ENCODE measurements at regions not wholly inside any gene's neighbourhood (a gene's known extent, or its start where the extent isn't known, plus 50 kb on each side); places are given as distances from the start of the nearest gene placed in this dataset.

GRCh38 chr4:24244663-24245490, 339.5 kb downstream of the DHX15 start:
- ChIA-PET CTCF (no interaction called here), POLR2A (no interaction called here)
- H3K9me1 ChIP-seq (replicated peaks; ENCODE audit: control insufficient read depth, extremely low read depth, insufficient read depth, low read length): no peaks in the 10 kb centered on the region
- H3K4me2 ChIP-seq (ENCODE audit: insufficient read depth, low read length): no peak overlapping the region
- FAIRE-seq: no peak
- no TSS peak for BruUV-seq (replicated peaks)
- intact Hi-C loops (cut with micrococcal nuclease): no loop called here
- H3K27ac ChIP-seq (ENCODE audit: insufficient read depth, low read depth, low read length): no peak overlapping the region
- no peaks in the 10 kb centered on the region for H4K20me1 ChIP-seq (replicated peaks; ENCODE audit: control insufficient read depth, extremely low read depth, insufficient read depth, low read length)
- H3K36me3 ChIP-seq (ENCODE audit: control insufficient read depth in 2 of 2, extremely low read depth in 1 of 2, insufficient read depth in 2 of 2, low read length in 2 of 2): no peaks in the 10 kb centered on the region
- peaks cover 4% of the 10 kb centered on the region for H3K9me3 ChIP-seq (replicated peaks; ENCODE audit: control insufficient read depth, insufficient read depth, low read length)
- no peaks in the 10 kb centered on the region for H3K79me2 ChIP-seq (ENCODE audit: control insufficient read depth, insufficient read depth, low read length)
- no peak overlapping the region for H2AFZ ChIP-seq (ENCODE audit: low read depth, low read length)
- no peaks in the 10 kb centered on the region for H3K4me1 ChIP-seq (ENCODE audit: control insufficient read depth, extremely low read depth, insufficient read depth, low read length)
- DNase-seq (ENCODE audit: low read depth, low spot score): no peak
- dilution Hi-C loops (cut with MboI; ENCODE audit: extremely low pct_ligation_motif_present, low sequenced_read_pairs): no loop called here
- no peak for TF ChIP-seq MAX (IDR thresholded peaks at IDR 0.05; ENCODE audit: insufficient read depth, insufficient read length)
- TF ChIP-seq GATA2 (IDR thresholded peaks at IDR 0.05; ENCODE audit: insufficient read depth, insufficient read length, low read depth, low read length): no peak
- no peak for TF ChIP-seq EZH2 (IDR thresholded peaks at IDR 0.05; ENCODE audit: borderline replicate concordance, low read depth, low read length, severe bottlenecking)
- no peak for TF ChIP-seq POLR2A (IDR thresholded peaks at IDR 0.05; ENCODE audit: low read depth, low read length)
- TF ChIP-seq JUN (IDR thresholded peaks at IDR 0.05; ENCODE audit: borderline replicate concordance, insufficient read depth, insufficient read length, low read depth): no peak
- no peak for TF ChIP-seq CTCF (IDR thresholded peaks at IDR 0.05; ENCODE audit: extremely low read depth in 1 of 2, insufficient read depth in 1 of 2, low read depth in 1 of 2, low read length in 2 of 2)
- H3K4me3 ChIP-seq (replicated peaks in 1 of 3; ENCODE audit: insufficient read depth in 1 of 3, low read depth in 1 of 3, low read length in 3 of 3): no peak overlapping the region
- H3K27me3 ChIP-seq (ENCODE audit: control insufficient read depth in 2 of 2, insufficient read depth in 2 of 2, low read length in 2 of 2): no peaks in the 10 kb centered on the region
- no peak overlapping the region for H3K9ac ChIP-seq (replicated peaks; ENCODE audit: extremely low read depth, insufficient read depth, low read length)

All from endothelial cell of umbilical vein (primary cell).